ENCODE measurements at regions not wholly inside any gene's neighbourhood (a gene's known extent, or its start where the extent isn't known, plus 50 kb on each side); places are given as distances from the start of the nearest gene placed in this dataset.

- Histone ChIP-seq H3K4me1 (no peaks in the 10 kb centered on the region), H3K4me3 (no peak overlapping the region), H3K36me3 (no peaks in the 10 kb centered on the region), H3K27ac (no peak overlapping the region), H3K27me3 (no peaks in the 10 kb centered on the region), H3K9me3 (no peaks in the 10 kb centered on the region)
- no peak for DNase-seq (ENCODE audit: low spot score in 2 of 2)
- no peak for TF ChIP-seq POLR2A (IDR thresholded peaks at IDR 0.05)
- no peak for TF ChIP-seq EP300 (IDR thresholded peaks at IDR 0.05)
- TF ChIP-seq, protein P1, sequence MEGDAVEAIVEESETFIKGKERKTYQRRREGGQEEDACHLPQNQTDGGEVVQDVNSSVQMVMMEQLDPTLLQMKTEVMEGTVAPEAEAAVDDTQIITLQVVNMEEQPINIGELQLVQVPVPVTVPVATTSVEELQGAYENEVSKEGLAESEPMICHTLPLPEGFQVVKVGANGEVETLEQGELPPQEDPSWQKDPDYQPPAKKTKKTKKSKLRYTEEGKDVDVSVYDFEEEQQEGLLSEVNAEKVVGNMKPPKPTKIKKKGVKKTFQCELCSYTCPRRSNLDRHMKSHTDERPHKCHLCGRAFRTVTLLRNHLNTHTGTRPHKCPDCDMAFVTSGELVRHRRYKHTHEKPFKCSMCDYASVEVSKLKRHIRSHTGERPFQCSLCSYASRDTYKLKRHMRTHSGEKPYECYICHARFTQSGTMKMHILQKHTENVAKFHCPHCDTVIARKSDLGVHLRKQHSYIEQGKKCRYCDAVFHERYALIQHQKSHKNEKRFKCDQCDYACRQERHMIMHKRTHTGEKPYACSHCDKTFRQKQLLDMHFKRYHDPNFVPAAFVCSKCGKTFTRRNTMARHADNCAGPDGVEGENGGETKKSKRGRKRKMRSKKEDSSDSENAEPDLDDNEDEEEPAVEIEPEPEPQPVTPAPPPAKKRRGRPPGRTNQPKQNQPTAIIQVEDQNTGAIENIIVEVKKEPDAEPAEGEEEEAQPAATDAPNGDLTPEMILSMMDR (IDR thresholded peaks at IDR 0.05), result no peak
- 67 to 70% methylated on average over 9 of the region's 9 CpGs for WGBS, 2 donors
These were observed 179.4 kb downstream of the OPA1 start for GRCh38 chr3:193772422-193772763.

GRCh38 chr3:193773266-193774220 is 180.5 kb downstream of the OPA1 start:
- TF ChIP-seq EP300 (IDR thresholded peaks at IDR 0.05) (no peak), POLR2A (IDR thresholded peaks at IDR 0.05) (no peak)
- TF ChIP-seq, protein P1 (IDR thresholded peaks at IDR 0.05), result no peak
- DNase-seq (ENCODE audit: low spot score in 2 of 2), result no peak
- Histone ChIP-seq H3K36me3 (no peaks in the 10 kb centered on the region), H3K27me3 (no peaks in the 10 kb centered on the region), H3K4me3 (no peak overlapping the region), H3K9me3 (no peaks in the 10 kb centered on the region), H3K4me1 (no peaks in the 10 kb centered on the region), H3K27ac (no peak overlapping the region)
- 77 to 84% methylated on average over 8 of the region's 8 CpGs for WGBS, 2 donors

DNA sequence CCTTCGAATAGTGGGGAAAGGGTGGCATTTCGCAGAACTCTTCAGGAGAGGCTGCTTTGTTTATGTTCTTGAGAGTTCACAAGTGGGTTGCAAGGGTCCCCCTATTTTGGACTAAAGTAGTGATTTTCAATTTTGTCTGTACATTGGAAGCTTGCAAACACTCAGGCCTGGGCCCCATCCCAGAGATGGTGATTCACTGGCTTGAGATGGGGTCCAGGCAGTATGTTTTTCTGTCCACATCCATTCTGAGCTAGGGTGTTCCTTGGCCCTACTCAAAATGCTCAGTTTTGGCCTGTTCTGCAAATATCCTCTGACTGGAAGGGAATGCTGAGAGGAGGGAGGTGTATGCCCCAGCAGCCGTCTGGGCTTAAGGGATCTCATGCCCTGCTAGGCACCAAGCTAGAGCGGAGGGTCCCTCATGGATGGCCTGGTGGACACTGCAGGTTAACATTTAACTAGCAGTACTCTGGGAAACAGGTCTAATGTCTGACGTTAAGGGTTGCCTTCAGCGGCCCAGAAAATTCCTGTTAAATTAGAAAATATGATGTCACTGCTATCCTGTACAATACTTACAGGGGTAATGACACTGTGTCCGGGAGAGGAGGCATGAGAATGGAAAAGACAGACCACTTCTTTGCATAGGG is 181.4 kb downstream of the OPA1 start:
- Histone ChIP-seq H3K36me3 (no peaks in the 10 kb centered on the region), H3K9me3 (no peaks in the 10 kb centered on the region), H3K4me3 (no peak overlapping the region), H3K4me1 (no peaks in the 10 kb centered on the region), H3K27ac (no peak overlapping the region), H3K27me3 (no peaks in the 10 kb centered on the region)
- DNase-seq (ENCODE audit: low spot score in 2 of 2), result no peak
- WGBS, 2 donors, result 84 to 85% methylated on average over 7 of the region's 7 CpGs
- TF ChIP-seq, protein P1 (IDR thresholded peaks at IDR 0.05), result no peak
- no peak for TF ChIP-seq POLR2A (IDR thresholded peaks at IDR 0.05)
- TF ChIP-seq EP300 (IDR thresholded peaks at IDR 0.05), result no peak

DNA sequence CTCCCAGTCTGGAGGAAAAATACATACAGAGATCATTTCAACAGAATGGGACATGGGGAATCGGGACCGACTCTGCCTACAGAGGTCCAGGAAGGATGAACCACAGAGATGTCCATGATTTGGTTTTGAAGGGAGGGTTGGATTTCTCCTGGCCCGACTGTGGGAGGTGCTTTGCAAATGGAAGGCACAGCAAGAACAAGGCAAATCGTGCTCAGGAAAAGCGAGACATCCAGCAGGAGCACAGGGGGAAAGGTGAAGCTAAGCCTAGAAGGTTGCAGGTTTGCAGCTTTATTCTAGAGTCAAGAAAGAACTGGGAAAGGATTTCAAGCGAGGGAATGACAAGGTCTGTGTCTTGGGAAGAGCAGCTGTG is 181.9 kb downstream of the OPA1 start:
- H3K4me1 ChIP-seq, result peaks cover 0 to 1% (median 0%) of the 10 kb centered on the region in 4 donors
- no peaks in the 10 kb centered on the region for H3K27me3 ChIP-seq
- no peak for DNase-seq (ENCODE audit: low spot score in 2 of 2)
- H3K36me3 ChIP-seq, result no peaks in the 10 kb centered on the region
- H3K4me3 ChIP-seq, result no peak overlapping the region
- no peak overlapping the region for H3K27ac ChIP-seq
- H3K9me3 ChIP-seq, result no peaks in the 10 kb centered on the region
- WGBS, 2 donors, result 82 to 91% methylated on average over 6 of the region's 6 CpGs
- TF ChIP-seq POLR2A (IDR thresholded peaks at IDR 0.05) (no peak), EP300 (IDR thresholded peaks at IDR 0.05) (no peak)
- TF ChIP-seq, protein P1 (IDR thresholded peaks at IDR 0.05), result no peak

GRCh38 chr3:193775421-193776077 is 182.5 kb downstream of the OPA1 start:
- DNase-seq (ENCODE audit: low spot score in 2 of 2), result no peak
- no peak for TF ChIP-seq EP300 (IDR thresholded peaks at IDR 0.05)
- TF ChIP-seq, protein P1 (IDR thresholded peaks at IDR 0.05), result no peak
- no peak for TF ChIP-seq POLR2A (IDR thresholded peaks at IDR 0.05)
- 72 to 79% methylated on average over 11 of the region's 11 CpGs for WGBS, 2 donors

More at GRCh38 chr3:193775421-193776077, 182.5 kb downstream of the OPA1 start:
- Histone ChIP-seq H3K27ac (no peak overlapping the region), H3K4me3 (no peak overlapping the region), H3K36me3 (no peaks in the 10 kb centered on the region), H3K27me3 (no peaks in the 10 kb centered on the region), H3K4me1 (peaks cover 0 to 8% (median 2%) of the 10 kb centered on the region in 4 donors), H3K9me3 (no peaks in the 10 kb centered on the region)
